GM19328 (cell line): ENCODE measurements at regions not wholly inside any gene's neighbourhood (a gene's known extent, or its start where the extent isn't known, plus 50 kb on each side); places are given as distances from the start of the nearest gene placed in this dataset.
"Not testable (repeated sequence)": the region's sequence is repeated elsewhere in the genome, so short reads cannot be mapped to it uniquely, and the experiment has no call there.

Source experiments
- ATAC-seq: cut with Tn5 transposase; IDR thresholded peaks from one replicate; pipeline ENCODE4 v1.9.1; 2021; ENCODE audit warnings: mild to moderate bottlenecking, moderate library complexity; ENCODE audit not compliant: unreplicated experiment

DNA sequence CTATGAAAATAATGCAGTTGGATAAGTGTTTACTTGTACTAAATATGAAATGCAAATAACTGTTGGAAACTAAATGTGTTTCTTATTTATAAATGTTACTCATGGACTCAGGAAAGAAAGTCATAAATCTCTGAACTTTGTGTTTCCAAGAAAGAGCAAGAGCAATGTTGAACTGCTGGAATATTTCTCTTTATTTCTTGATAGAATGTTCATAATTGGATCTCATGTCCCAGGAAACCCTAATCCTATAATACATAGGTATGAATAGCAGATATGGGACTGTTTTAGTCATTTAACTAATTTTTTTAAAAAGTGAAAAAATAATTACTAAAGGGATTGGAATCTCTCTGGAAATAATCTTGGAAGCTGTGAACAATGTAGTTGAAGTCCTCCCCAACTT lies 245.0 kb upstream of the ACTBL2 start:
- ATAC-seq: no peak

GRCh38 chr5:57725658-57726504 lies 243.3 kb upstream of the ACTBL2 start:
- ATAC-seq: no peak

DNA sequence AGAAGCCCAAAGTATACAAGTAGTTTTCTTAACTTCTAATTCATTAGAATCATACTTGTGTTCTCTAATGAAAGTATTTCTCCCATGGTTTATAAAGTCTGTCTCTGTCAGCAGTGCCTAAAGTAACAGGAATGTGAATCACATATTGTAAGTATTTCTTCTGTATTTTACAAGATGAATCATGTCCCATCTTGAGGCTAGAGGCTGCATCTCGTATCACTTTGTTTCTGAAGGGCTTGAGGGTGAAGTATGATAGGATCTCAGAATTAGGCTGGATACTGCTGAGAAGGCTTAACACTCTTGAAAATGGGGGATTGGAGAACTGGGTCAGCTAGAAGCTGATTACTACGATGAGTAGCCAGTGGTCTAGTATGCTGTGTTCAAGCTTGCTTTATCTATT lies 242.2 kb upstream of the ACTBL2 start:
- no peak for ATAC-seq

GRCh38 chr5:57721226-57721625 lies 238.6 kb upstream of the ACTBL2 start:
- ATAC-seq: no peak

DNA sequence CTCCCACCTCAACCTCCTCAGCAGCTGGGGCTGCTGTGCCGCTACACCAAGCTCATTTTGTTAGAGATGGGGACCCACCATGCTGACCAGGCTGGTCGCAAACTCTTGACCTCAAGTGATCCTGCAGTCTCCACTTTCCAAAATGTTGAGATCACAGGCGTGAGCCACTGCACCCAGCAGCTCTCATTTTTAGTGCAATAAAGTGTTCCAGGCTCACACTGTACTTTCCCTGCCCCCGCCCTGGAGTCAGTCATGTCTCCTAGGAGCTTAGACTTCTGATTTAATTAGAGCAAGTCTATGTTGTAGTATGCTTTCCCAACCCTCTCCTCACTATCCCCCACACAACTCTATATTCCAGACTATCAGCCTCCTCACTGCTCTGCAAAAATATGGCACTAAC lies 238.0 kb upstream of the ACTBL2 start:
- ATAC-seq: no peak

- no peak for ATAC-seq
Observed at GRCh38 chr5:57719216-57719615, 236.6 kb upstream of the ACTBL2 start.

- ATAC-seq: no peak
Observed at GRCh38 chr5:57718155-57718554, 235.5 kb upstream of the ACTBL2 start.

- no peak for ATAC-seq
Observed at GRCh38 chr5:57717555-57717954, 234.9 kb upstream of the ACTBL2 start.

DNA sequence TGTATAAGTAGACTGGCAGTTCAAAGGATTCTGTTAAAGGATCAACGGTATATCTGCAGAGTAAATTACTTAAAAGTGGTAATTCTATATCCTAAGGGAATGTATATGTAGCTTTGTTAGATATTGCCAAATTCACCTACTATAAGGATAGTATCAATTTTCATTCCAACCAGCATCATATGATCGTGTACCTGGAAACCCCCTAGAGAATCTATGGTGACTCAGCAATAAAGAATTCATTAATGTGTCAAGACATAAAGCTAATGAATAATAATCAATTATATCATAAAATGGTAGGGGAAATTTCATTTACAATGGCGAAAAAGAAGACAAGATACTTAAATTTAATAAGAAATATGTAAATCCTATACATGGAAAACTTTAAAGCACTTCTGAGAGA lies 234.1 kb upstream of the ACTBL2 start:
- no peak for ATAC-seq

GRCh38 chr5:57715296-57715695 lies 232.7 kb upstream of the ACTBL2 start:
- ATAC-seq: no peak

DNA sequence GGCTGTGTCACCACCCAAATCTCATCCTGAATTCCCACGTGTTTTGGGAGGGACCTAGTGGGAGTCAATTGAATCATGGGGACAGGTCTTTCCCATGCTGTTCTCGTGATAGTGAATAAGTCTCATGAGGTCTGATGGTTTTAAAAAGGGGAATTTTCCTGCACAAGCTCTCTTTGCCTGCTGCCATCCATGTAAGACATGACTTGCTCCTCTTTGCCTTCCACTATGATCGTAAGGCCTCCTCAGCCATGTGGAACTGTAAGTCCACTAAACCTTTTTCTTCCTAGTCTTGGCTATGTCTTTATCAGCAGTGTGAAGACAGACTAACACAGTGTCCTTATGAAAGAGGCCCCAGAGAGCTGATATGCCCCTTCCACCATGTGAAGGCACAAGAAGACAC lies 230.9 kb upstream of the ACTBL2 start:
- not testable (repeated sequence) for ATAC-seq

- no peak for ATAC-seq
Observed at GRCh38 chr5:57711946-57712345, 229.3 kb upstream of the ACTBL2 start.

GRCh38 chr5:57711471-57711870 lies 228.9 kb upstream of the ACTBL2 start:
- ATAC-seq: no peak

DNA sequence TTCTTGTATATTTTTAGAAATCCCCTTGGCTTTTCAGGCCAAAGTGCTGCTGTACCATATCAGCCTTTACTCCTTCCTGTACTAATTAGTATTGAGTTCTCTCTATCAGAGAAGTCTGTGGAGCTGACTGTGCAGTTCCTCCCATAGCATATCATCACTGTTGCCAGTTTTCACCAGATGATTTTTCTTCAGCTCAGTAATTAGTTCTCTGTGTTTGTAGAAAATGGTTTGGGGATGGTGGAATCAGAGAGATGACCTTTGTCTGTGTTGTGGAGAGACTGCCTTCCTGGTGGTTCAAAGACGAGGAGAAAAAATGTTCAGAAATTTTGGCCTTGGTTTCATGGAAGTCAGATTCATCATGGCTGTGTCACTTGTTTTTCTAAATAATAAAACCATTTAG lies 227.5 kb upstream of the ACTBL2 start:
- ATAC-seq: no peak

DNA sequence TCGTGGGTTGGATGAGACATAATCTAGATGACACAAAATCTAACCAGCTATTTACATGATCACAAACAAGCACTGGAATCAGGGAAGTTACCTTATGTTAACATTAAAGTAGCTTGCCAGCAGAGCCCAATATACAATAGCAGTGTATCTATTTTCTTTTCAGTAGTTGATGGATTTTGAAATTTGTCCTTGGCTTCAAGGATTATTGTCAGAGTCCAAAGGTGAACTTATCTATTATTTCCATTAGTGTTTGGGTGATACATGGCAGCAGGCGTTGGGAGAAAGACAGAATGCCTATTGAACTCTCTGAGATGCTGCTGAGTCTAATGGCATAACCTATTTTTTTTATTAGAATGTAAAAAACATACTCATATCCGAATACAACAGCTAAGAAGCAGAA lies 223.2 kb upstream of the ACTBL2 start:
- ATAC-seq: no peak

DNA sequence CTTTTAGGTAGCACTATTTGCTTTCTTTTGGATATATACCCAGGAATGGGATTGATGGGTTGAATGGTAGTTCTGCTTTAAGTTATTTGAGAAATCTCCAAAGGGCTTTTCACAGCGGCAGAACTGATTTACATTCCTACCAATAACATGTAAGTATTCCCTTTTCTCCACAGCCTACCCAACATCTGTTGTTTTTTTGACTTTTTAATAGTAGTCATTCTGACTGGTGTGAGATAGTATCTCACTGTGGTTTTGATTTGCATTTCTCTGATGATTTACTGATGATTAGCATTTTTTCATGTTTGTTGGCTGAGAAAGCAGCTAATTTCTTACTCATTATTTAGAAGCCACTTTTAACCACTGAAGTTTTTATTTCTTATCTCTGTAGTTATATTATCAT lies 221.1 kb upstream of the ACTBL2 start:
- ATAC-seq: no peak

- ATAC-seq: no peak
Observed at GRCh38 chr5:57700484-57700883, 217.9 kb upstream of the ACTBL2 start.

DNA sequence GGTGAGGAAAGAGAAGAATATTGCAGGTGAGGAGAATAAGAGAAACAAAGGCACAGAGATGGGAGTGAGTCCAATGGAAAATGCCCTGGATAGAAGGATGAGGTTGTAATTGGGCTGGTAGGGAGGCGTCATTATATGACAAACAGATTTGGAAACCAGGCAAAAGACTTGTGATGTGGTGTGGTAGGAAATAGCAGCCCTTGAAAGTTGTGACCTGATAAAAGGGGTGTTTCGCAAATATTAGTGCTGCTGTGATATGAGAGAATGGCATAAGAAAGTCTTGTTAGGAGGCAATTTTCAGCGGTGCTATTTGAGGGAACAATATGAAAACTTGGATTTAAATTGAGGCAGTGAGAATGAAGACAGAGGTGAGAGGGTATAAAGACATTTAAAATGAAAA lies 217.5 kb upstream of the ACTBL2 start:
- ATAC-seq: no peak

DNA sequence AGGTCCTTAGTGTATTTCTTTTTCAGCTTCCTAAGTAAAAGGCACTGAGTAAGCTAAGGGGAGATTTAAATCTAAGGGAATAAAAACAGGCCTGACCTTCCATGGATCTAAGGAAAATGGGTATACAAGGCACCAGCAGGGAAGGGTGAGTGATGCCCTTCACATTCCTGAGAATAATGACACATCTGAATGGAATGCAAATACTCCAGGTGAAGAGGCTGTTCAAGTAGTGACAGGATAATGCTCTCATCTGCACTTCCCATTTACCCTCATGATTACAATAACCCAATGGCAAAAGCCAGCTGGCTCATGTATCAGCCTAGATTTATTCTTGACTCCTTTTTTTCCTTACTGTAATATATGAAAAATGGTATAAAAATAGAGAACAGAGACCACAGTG lies 216.2 kb upstream of the ACTBL2 start:
- no peak for ATAC-seq

DNA sequence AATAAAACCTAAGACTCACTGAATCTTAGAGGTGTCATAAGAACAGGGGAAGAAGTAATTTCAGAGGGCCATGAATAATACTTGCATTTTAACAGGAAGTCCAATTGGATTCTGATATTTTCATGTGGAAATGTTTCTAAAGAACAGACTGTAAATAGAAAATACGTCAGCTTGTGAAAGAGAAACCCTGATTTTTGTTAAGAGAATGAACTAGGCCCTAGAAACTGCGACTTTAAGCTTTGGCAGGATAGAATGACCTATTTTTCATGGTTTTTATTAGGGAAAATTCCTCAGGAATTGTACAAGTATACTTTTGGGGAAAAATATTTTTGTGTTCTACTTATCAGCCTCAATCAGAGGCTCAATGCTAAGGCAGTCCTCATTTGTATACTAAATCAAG lies 215.5 kb upstream of the ACTBL2 start:
- ATAC-seq: no peak

DNA sequence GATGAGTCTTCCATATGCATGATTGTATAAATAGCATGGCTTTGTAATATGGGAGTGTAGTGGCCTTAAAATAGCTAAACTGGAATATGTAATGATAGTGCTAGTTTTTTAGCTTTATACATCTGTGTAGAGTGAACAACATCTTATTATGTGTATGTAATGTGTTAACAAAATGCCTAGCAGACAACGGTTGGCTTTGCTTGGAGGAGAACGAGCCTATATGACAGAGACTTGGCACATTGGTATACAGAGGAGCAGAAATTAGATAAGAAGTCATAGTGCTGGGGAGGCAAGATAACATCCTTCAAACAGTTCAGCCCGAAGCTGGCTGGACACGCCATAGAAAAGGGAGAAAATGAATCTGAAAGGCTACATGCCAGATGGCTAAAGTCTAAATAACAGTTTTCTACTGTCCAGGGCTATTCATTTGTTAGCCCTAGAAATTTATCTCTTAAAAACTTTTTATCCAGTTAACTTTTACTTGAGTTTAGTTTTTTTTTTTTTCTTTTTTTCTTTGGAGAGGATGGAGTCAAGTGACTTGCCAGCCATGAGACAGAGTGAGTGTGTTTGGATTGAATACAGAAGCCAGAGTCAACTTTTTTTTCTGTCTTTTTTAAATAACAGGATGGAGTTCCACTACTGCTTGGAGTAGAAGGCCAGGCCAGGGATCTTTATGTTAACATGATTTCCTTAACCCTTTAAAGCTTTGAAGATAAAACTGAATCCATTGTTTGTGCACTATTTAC lies 214.4 kb upstream of the ACTBL2 start:
- ATAC-seq: no peak

DNA sequence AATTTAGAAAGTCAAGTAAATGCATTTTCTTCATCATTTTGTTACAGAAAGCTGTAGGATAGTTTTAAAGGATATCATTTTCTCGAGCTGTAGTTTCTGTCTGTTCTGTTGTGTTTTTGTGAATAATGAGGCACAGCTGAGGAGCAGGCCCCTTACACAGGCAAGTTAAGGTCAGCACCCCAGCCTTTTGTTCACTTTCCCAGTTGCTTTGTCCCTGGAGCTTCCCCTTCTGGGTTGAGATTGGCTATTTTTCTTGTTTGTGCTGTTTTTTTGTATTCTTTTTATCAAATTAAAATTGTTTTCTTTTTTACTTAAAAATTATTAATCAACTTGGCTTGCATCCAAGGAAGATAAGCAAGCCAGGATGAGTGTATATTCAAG lies 213.8 kb upstream of the ACTBL2 start:
- no peak for ATAC-seq
